H9 (cell line): ENCODE measurements at regions not wholly inside any gene's neighbourhood (a gene's known extent, or its start where the extent isn't known, plus 50 kb on each side); places are given as distances from the start of the nearest gene placed in this dataset.

Experiments used
- DNase-seq: peaks from one replicate; pipeline ENCODE4 v3.0.0-alpha.2; 2017
- H2AFZ ChIP-seq: one replicate; pipeline ENCODE4 v1.6.1; 2013; ENCODE audit warnings: mild to moderate bottlenecking, low read length, control low read depth, moderate library complexity
- H2AK5ac ChIP-seq: 2 replicates; pipeline ENCODE4 v1.6.1; 2013; ENCODE audit warnings: low read length, control low read depth, mixed read lengths; ENCODE audit not compliant: insufficient read length
- H2BK120ac ChIP-seq: one replicate; pipeline ENCODE4 v1.6.1; 2013; ENCODE audit warnings: low read depth, mild to moderate bottlenecking, low read length, control low read depth, inconsistent platforms; ENCODE audit not compliant: poor library complexity, severe bottlenecking
- H2BK12ac ChIP-seq: 2 replicates; pipeline ENCODE4 v1.6.1; 2013; ENCODE audit warnings: low read length, control low read depth, mixed read lengths, low read depth; ENCODE audit not compliant: insufficient read length
- H2BK15ac ChIP-seq: 2 replicates; pipeline ENCODE4 v1.6.1; 2013; ENCODE audit warnings: low read depth, low read length, control low read depth
- H2BK20ac ChIP-seq: one replicate; pipeline ENCODE4 v1.6.1; 2013; ENCODE audit warnings: low read depth, mild to moderate bottlenecking, low read length, control low read depth, inconsistent platforms; ENCODE audit not compliant: poor library complexity, severe bottlenecking
- H2BK5ac ChIP-seq: 2 replicates; pipeline ENCODE4 v1.6.1; 2013; ENCODE audit warnings: low read length, control low read depth, mixed read lengths; ENCODE audit not compliant: insufficient read length
- H3K14ac ChIP-seq: 2 replicates; pipeline ENCODE4 v1.6.1; 2013; ENCODE audit warnings: low read length, control low read depth; ENCODE audit not compliant: insufficient read depth
- H3K18ac ChIP-seq: 2 replicates; pipeline ENCODE4 v1.6.1; 2013; ENCODE audit warnings: low read depth, mild to moderate bottlenecking, mixed read lengths, low read length, control low read depth; ENCODE audit not compliant: insufficient read length
- H3K23ac ChIP-seq: 2 replicates; pipeline ENCODE4 v1.6.1; 2013; ENCODE audit warnings: low read length, control low read depth, mixed read lengths, low read depth; ENCODE audit not compliant: insufficient read length
- H3K23me2 ChIP-seq: 2 replicates; pipeline ENCODE4 v1.6.1; 2013; ENCODE audit warnings: low read depth, mild to moderate bottlenecking, mixed read lengths, low read length, control low read depth; ENCODE audit not compliant: insufficient read length, poor library complexity, severe bottlenecking
- H3K27ac ChIP-seq: 2 replicates; pipeline ENCODE4 v1.5.1; 2013; ENCODE audit warnings: low read length, control low read depth, mixed read lengths, low read depth; ENCODE audit not compliant: insufficient read length
- H3K27me3 ChIP-seq: 2 replicates; pipeline ENCODE4 v1.6.1; 2013; ENCODE audit warnings: low read length, control low read depth, inconsistent platforms; ENCODE audit not compliant: insufficient read depth
- H3K4ac ChIP-seq: 2 replicates; pipeline ENCODE4 v1.6.1; 2013; ENCODE audit warnings: low read depth, mild to moderate bottlenecking, control low read depth, inconsistent platforms, low read length, moderate library complexity
- H3K4me1 ChIP-seq: 2 replicates; pipeline ENCODE4 v1.6.1; 2013; ENCODE audit warnings: low read length, control low read depth, inconsistent platforms; ENCODE audit not compliant: insufficient read depth
- H3K4me2 ChIP-seq: 2 replicates; pipeline ENCODE4 v1.6.1; 2013; ENCODE audit warnings: low read length, control low read depth, mixed read lengths; ENCODE audit not compliant: insufficient read length, insufficient read depth
- H3K56ac ChIP-seq: 2 replicates; pipeline ENCODE4 v1.6.1; 2013; ENCODE audit warnings: low read depth, mild to moderate bottlenecking, mixed read lengths, low read length, control low read depth; ENCODE audit not compliant: insufficient read length
- H3K79me1 ChIP-seq: 2 replicates; pipeline ENCODE4 v1.6.1; 2013; ENCODE audit warnings: low read depth, mild to moderate bottlenecking, moderate library complexity, low read length, control low read depth, inconsistent platforms; ENCODE audit not compliant: insufficient read depth, poor library complexity, severe bottlenecking
- H3K79me2 ChIP-seq: 2 replicates; pipeline ENCODE4 v1.6.1; 2013; ENCODE audit warnings: low read length, control low read depth, inconsistent platforms; ENCODE audit not compliant: insufficient read depth
- H3K9ac ChIP-seq: 2 replicates; pipeline ENCODE4 v1.6.1; 2013; ENCODE audit warnings: low read length, control low read depth, mixed read lengths; ENCODE audit not compliant: insufficient read length; ENCODE audit errors: extremely low read depth
- H3K9me3 ChIP-seq: one replicate; pipeline ENCODE4 v1.6.1; 2013; ENCODE audit warnings: low read depth, low read length, inconsistent platforms; ENCODE audit not compliant: control insufficient read depth
- H3T11ph ChIP-seq: one replicate; pipeline ENCODE4 v1.6.1; 2013; ENCODE audit warnings: mild to moderate bottlenecking, low read length, control low read depth, inconsistent platforms
- H4K20me1 ChIP-seq: one replicate; pipeline ENCODE4 v1.6.1; 2013; ENCODE audit not compliant: control insufficient read depth, insufficient read length, insufficient read depth
- H4K5ac ChIP-seq: 2 replicates; pipeline ENCODE4 v1.6.1; 2013; ENCODE audit warnings: low read depth, mild to moderate bottlenecking, mixed read lengths, low read length, control low read depth; ENCODE audit not compliant: insufficient read length
- H4K8ac ChIP-seq: replicated peaks from 2 replicates; pipeline ENCODE4 v1.6.1; 2013; ENCODE audit warnings: low read length, control low read depth, mixed read lengths, low read depth; ENCODE audit not compliant: insufficient read length
- H4K91ac ChIP-seq: 2 replicates; pipeline ENCODE4 v1.6.1; 2013; ENCODE audit warnings: low read depth, mild to moderate bottlenecking, moderate library complexity, mixed read lengths, low read length, control low read depth; ENCODE audit not compliant: insufficient read length
- H3K27ac Mint-ChIP-seq, 3 experiments: 2 replicates in 2 of 3; 3 replicates in 1 of 3; pipeline ENCODE4 v1.8.0; 2020 to 2021; ENCODE audit warnings: mixed read lengths in 3 of 3, mild to moderate bottlenecking in 1 of 3, moderate library complexity in 1 of 3
- H3K27me3 Mint-ChIP-seq: 2 replicates; pipeline ENCODE4 v1.8.0; 2021; ENCODE audit warnings: low read depth, mild to moderate bottlenecking, moderate library complexity, mixed read lengths
- H3K36me3 Mint-ChIP-seq, 3 experiments: 2 replicates in 2 of 3; 3 replicates in 1 of 3; pipeline ENCODE4 v1.8.0; 2020 to 2021; ENCODE audit warnings: low read depth in 3 of 3, mixed read lengths in 3 of 3; ENCODE audit not compliant: insufficient read depth in 1 of 3
- H3K4me1 Mint-ChIP-seq, 2 experiments: 2 replicates each; pipeline ENCODE4 v1.8.0; 2020; ENCODE audit warnings: mixed read lengths in 2 of 2
- H3K4me3 Mint-ChIP-seq, 2 experiments: 2 replicates in 1 of 2; 3 replicates in 1 of 2; pipeline ENCODE4 v1.8.0; 2020 to 2021; ENCODE audit warnings: mild to moderate bottlenecking in 2 of 2, mixed read lengths in 2 of 2, moderate library complexity in 1 of 2
- H3K9me3 Mint-ChIP-seq, 2 experiments: 2 replicates in 1 of 2; 3 replicates in 1 of 2; pipeline ENCODE4 v1.8.0; 2020; ENCODE audit warnings: mild to moderate bottlenecking in 2 of 2, mixed read lengths in 2 of 2, moderate library complexity in 1 of 2
- CTCF ChIP-seq: fragments of 200-600 bp; sonication (generic); conservative IDR thresholded peaks from 3 replicates; pipeline ENCODE4 v1.8.0; 2021; ENCODE audit warnings: antibody characterized with exemption, mild to moderate bottlenecking
- WGBS: extraction: QIAGEN DNeasy Blood & Tissue Kit; methylation state at CpG from one replicate; pipeline ENCODE4 v1.1.7; 2013; ENCODE audit warnings: missing lambda C conversion rate, low lambda C conversion rate, mixed read lengths; ENCODE audit not compliant: insufficient read length; ENCODE audit errors: extremely low coverage; 5-methylcytosine and 5-hydroxymethylcytosine counted together

GRCh38 chr6:131433927-131434326 is 139.1 kb upstream of the ARG1 start:
- no peak for TF ChIP-seq CTCF

More at GRCh38 chr6:131433927-131434326, 139.1 kb upstream of the ARG1 start:
- Histone ChIP-seq H3K14ac (no peak overlapping the region; the same call in 1 of the 2 replicates), H3K79me2 (no peaks in the 10 kb centered on the region), H3K56ac (no peak overlapping the region), H3K9me3 (no peaks in the 10 kb centered on the region), H3K9ac (no peak overlapping the region), H3K23me2 (no peaks in the 10 kb centered on the region), H2BK20ac (no peak overlapping the region), H3K4me1 (peaks cover 2% of the 10 kb centered on the region; the same call in 1 of the 2 replicates), H3K27me3 (no peaks in the 10 kb centered on the region), H3K79me1 (no peaks in the 10 kb centered on the region), H2BK15ac (no peak overlapping the region), H2BK120ac (no peak overlapping the region), H4K8ac (no peak overlapping the region), H3T11ph (no peak overlapping the region), H2AFZ (no peak overlapping the region), H4K91ac (no peak overlapping the region), H3K4ac (no peak overlapping the region), H3K4me2 (no peak overlapping the region), H2BK5ac (no peak overlapping the region), H3K18ac (no peak overlapping the region), H4K5ac (no peak overlapping the region), H2AK5ac (no peak overlapping the region), H3K27ac (no peak overlapping the region), H2BK12ac (no peak overlapping the region), H3K23ac (no peak overlapping the region), H4K20me1 (no peaks in the 10 kb centered on the region)
- H3K27ac Mint-ChIP-seq: no peak overlapping the region
- H3K27me3 Mint-ChIP-seq: peaks cover 3% of the 10 kb centered on the region
- peaks cover 0 to 15% (median 4%) of the 10 kb centered on the region in 3 experiments; a peak in 6 of 7 replicates for H3K36me3 Mint-ChIP-seq
- no peak overlapping the region for H3K4me3 Mint-ChIP-seq
- peaks cover 11 to 23% of the 10 kb centered on the region in 2 experiments; a peak in 4 of 5 replicates for H3K9me3 Mint-ChIP-seq
- DNase-seq: no peak
- H3K4me1 Mint-ChIP-seq: peaks cover 0 to 6% of the 10 kb centered on the region in 2 experiments; a peak in 2 of 4 replicates
- no CpG with 5 or more reads among the region's 1 CpG for WGBS
